ENCODE measurements at regions not wholly inside any gene's neighbourhood (a gene's known extent, or its start where the extent isn't known, plus 50 kb on each side); places are given as distances from the start of the nearest gene placed in this dataset.

- Histone ChIP-seq H2BK5ac (ENCODE audit: insufficient read length, low read length) (no peak overlapping the region), H3K9ac (ENCODE audit: extremely low read depth, insufficient read length, low read length) (no peak overlapping the region), H3K79me2 (ENCODE audit: insufficient read depth, low read length) (no peaks in the 10 kb centered on the region), H4K8ac (replicated peaks; ENCODE audit: insufficient read length, low read depth, low read length) (no peak overlapping the region), H3K4me1 (ENCODE audit: insufficient read depth, low read length) (no peaks in the 10 kb centered on the region), H3K14ac (ENCODE audit: insufficient read depth, low read length) (no peak overlapping the region), H3K18ac (ENCODE audit: insufficient read length, low read depth, low read length) (no peak overlapping the region), H3K27me3 (ENCODE audit: insufficient read depth, low read length) (no peaks in the 10 kb centered on the region), H3K27ac (ENCODE audit: insufficient read length, low read depth, low read length) (no peak overlapping the region), H2AFZ (ENCODE audit: low read length) (no peak overlapping the region), H3K9me3 (ENCODE audit: control insufficient read depth, low read depth, low read length) (no peaks in the 10 kb centered on the region), H3K4ac (ENCODE audit: low read depth, low read length) (no peak overlapping the region), H3K79me1 (ENCODE audit: insufficient read depth, low read depth, low read length, poor library complexity, severe bottlenecking) (no peaks in the 10 kb centered on the region), H3K4me2 (ENCODE audit: insufficient read depth, insufficient read length, low read length) (no peak overlapping the region), H3K56ac (ENCODE audit: insufficient read length, low read depth, low read length) (no peak overlapping the region), H4K91ac (ENCODE audit: insufficient read length, low read depth, low read length) (no peak overlapping the region), H3K23me2 (ENCODE audit: insufficient read length, low read depth, low read length, poor library complexity, severe bottlenecking) (no peaks in the 10 kb centered on the region), H4K20me1 (ENCODE audit: control insufficient read depth, insufficient read depth, insufficient read length) (no peaks in the 10 kb centered on the region), H2AK5ac (ENCODE audit: insufficient read length, low read length) (no peak overlapping the region), H2BK20ac (ENCODE audit: low read depth, low read length, poor library complexity, severe bottlenecking) (no peak overlapping the region), H2BK12ac (ENCODE audit: insufficient read length, low read depth, low read length) (no peak overlapping the region), H3T11ph (ENCODE audit: low read length) (no peak overlapping the region), H2BK15ac (ENCODE audit: low read depth, low read length) (no peak overlapping the region), H3K23ac (ENCODE audit: insufficient read length, low read depth, low read length) (no peak overlapping the region), H4K5ac (ENCODE audit: insufficient read length, low read depth, low read length) (no peak overlapping the region), H2BK120ac (ENCODE audit: low read depth, low read length, poor library complexity, severe bottlenecking) (no peak overlapping the region)
- Mint-ChIP-seq H3K27ac (no peak overlapping the region), H3K36me3 (ENCODE audit: insufficient read depth in 1 of 3, low read depth in 3 of 3) (no peaks in the 10 kb centered on the region), H3K9me3 (no peaks in the 10 kb centered on the region), H3K4me3 (no peak overlapping the region), H3K4me1 (peaks cover 2 to 8% of the 10 kb centered on the region in 2 experiments; a peak in 3 of 4 replicates), H3K27me3 (ENCODE audit: low read depth) (no peaks in the 10 kb centered on the region)
- TF ChIP-seq CTCF (conservative IDR thresholded peaks at IDR 0.05): no peak
- DNase-seq: no peak
Observed at GRCh38 chr11:111107501-111107900, 138.0 kb upstream of the POU2AF2 start.
